ENCODE measurements at regions not wholly inside any gene's neighbourhood (a gene's known extent, or its start where the extent isn't known, plus 50 kb on each side); places are given as distances from the start of the nearest gene placed in this dataset.

DNA sequence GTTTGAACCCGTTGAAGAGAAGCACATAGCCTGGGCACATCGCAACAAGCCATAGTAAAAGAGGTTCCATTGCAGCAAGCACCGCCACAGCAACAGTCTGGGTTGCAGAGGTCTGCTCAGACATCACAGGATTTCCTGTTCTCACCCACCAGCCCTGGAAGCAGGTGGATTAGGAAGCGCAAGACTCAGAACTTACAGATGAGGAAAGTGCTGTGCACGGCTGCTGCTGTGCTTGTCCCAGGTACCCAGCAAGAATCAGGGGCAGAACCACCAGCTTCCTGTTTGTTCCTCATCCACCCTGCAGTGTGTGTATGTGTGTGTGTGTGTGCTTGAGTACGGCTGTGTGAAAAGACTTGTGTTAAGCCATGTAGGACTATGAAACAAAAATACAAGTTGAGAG lies 124.7 kb upstream of the IRX2 start:
- TF ChIP-seq, protein P1, sequence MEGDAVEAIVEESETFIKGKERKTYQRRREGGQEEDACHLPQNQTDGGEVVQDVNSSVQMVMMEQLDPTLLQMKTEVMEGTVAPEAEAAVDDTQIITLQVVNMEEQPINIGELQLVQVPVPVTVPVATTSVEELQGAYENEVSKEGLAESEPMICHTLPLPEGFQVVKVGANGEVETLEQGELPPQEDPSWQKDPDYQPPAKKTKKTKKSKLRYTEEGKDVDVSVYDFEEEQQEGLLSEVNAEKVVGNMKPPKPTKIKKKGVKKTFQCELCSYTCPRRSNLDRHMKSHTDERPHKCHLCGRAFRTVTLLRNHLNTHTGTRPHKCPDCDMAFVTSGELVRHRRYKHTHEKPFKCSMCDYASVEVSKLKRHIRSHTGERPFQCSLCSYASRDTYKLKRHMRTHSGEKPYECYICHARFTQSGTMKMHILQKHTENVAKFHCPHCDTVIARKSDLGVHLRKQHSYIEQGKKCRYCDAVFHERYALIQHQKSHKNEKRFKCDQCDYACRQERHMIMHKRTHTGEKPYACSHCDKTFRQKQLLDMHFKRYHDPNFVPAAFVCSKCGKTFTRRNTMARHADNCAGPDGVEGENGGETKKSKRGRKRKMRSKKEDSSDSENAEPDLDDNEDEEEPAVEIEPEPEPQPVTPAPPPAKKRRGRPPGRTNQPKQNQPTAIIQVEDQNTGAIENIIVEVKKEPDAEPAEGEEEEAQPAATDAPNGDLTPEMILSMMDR (conservative IDR thresholded peaks at IDR 0.05; ENCODE audit: low read depth, low read length), result no peak
- TF ChIP-seq EZH2phosphoT487 (IDR thresholded peaks at IDR 0.05; ENCODE audit: borderline replicate concordance, low read length) (no peak), EZH2 (IDR thresholded peaks at IDR 0.05; ENCODE audit: low read length, unreplicated experiment) (no peak)
